ENCODE measurements at regions not wholly inside any gene's neighbourhood (a gene's known extent, or its start where the extent isn't known, plus 50 kb on each side); places are given as distances from the start of the nearest gene placed in this dataset.

DNA sequence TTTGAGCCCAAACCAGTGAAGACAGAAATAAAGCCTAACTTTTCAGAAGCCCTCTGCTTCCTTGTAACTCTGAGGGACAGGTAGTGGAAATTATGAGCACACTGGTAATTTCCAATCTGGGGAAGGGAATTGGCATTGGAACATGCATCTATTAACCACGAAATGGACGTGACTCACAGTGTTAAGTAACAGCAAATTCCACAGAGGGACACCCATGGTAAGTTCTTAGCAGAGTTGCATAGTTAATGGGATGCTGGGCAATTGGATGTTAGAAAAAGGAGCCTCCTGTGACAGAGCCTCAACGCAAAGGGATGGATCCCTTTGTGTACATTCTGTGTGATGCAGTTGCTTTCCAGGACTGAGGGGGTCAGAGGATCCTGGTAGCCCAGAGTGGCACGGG lies 168.6 kb downstream of the SEMA6D start:
- TF ChIP-seq GABPB1 (CRISPR knock-in tag; IDR thresholded peaks at IDR 0.05) (no peak), GRHL2 (CRISPR knock-in tag; IDR thresholded peaks at IDR 0.05; ENCODE audit: insufficient replicate concordance, severe bottlenecking) (no peak), ZNF423 (CRISPR knock-in tag; IDR thresholded peaks at IDR 0.05) (no peak), ZNF121 (CRISPR knock-in tag; IDR thresholded peaks at IDR 0.05) (no peak), EMX1 (CRISPR knock-in tag; IDR thresholded peaks at IDR 0.05) (no peak), ZBTB21 (CRISPR knock-in tag; IDR thresholded peaks at IDR 0.05; ENCODE audit: borderline replicate concordance) (no peak), KAT7 (CRISPR knock-in tag; IDR thresholded peaks at IDR 0.05; ENCODE audit: borderline replicate concordance) (no peak), SMAD4 (CRISPR knock-in tag; IDR thresholded peaks at IDR 0.05) (no peak), NFATC4 (CRISPR knock-in tag; IDR thresholded peaks at IDR 0.05) (no peak), NR1H2 (CRISPR knock-in tag; IDR thresholded peaks at IDR 0.05) (no peak), ZNF263 (CRISPR knock-in tag; IDR thresholded peaks at IDR 0.05; ENCODE audit: low read depth) (no peak), TEAD1 (CRISPR knock-in tag; IDR thresholded peaks at IDR 0.05) (no peak), TCF7 (CRISPR knock-in tag; IDR thresholded peaks at IDR 0.05; ENCODE audit: low read depth) (no peak), MYBL2 (CRISPR knock-in tag; IDR thresholded peaks at IDR 0.05) (no peak)
- TF ChIP-seq, protein P1, sequence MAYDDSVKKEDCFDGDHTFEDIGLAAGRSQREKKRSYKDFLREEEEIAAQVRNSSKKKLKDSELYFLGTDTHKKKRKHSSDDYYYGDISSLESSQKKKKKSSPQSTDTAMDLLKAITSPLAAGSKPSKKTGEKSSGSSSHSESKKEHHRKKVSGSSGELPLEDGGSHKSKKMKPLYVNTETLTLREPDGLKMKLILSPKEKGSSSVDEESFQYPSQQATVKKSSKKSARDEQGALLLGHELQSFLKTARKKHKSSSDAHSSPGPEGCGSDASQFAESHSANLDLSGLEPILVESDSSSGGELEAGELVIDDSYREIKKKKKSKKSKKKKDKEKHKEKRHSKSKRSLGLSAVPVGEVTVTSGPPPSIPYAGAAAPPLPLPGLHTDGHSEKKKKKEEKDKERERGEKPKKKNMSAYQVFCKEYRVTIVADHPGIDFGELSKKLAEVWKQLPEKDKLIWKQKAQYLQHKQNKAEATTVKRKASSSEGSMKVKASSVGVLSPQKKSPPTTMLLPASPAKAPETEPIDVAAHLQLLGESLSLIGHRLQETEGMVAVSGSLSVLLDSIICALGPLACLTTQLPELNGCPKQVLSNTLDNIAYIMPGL (CRISPR knock-in tag; IDR thresholded peaks at IDR 0.05) = no peak
- TF ChIP-seq, protein P2, sequence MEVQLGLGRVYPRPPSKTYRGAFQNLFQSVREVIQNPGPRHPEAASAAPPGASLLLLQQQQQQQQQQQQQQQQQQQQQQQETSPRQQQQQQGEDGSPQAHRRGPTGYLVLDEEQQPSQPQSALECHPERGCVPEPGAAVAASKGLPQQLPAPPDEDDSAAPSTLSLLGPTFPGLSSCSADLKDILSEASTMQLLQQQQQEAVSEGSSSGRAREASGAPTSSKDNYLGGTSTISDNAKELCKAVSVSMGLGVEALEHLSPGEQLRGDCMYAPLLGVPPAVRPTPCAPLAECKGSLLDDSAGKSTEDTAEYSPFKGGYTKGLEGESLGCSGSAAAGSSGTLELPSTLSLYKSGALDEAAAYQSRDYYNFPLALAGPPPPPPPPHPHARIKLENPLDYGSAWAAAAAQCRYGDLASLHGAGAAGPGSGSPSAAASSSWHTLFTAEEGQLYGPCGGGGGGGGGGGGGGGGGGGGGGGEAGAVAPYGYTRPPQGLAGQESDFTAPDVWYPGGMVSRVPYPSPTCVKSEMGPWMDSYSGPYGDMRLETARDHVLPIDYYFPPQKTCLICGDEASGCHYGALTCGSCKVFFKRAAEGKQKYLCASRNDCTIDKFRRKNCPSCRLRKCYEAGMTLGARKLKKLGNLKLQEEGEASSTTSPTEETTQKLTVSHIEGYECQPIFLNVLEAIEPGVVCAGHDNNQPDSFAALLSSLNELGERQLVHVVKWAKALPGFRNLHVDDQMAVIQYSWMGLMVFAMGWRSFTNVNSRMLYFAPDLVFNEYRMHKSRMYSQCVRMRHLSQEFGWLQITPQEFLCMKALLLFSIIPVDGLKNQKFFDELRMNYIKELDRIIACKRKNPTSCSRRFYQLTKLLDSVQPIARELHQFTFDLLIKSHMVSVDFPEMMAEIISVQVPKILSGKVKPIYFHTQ (CRISPR knock-in tag; IDR thresholded peaks at IDR 0.05) = no peak
- TF ChIP-seq, protein P3, sequence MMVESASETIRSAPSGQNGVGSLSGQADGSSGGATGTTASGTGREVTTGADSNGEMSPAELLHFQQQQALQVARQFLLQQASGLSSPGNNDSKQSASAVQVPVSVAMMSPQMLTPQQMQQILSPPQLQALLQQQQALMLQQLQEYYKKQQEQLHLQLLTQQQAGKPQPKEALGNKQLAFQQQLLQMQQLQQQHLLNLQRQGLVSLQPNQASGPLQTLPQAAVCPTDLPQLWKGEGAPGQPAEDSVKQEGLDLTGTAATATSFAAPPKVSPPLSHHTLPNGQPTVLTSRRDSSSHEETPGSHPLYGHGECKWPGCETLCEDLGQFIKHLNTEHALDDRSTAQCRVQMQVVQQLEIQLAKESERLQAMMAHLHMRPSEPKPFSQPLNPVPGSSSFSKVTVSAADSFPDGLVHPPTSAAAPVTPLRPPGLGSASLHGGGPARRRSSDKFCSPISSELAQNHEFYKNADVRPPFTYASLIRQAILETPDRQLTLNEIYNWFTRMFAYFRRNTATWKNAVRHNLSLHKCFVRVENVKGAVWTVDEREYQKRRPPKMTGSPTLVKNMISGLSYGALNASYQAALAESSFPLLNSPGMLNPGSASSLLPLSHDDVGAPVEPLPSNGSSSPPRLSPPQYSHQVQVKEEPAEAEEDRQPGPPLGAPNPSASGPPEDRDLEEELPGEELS (CRISPR knock-in tag; IDR thresholded peaks at IDR 0.05) = no peak
- TF ChIP-seq, protein P4, sequence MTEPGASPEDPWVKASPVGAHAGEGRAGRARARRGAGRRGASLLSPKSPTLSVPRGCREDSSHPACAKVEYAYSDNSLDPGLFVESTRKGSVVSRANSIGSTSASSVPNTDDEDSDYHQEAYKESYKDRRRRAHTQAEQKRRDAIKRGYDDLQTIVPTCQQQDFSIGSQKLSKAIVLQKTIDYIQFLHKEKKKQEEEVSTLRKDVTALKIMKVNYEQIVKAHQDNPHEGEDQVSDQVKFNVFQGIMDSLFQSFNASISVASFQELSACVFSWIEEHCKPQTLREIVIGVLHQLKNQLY (CRISPR knock-in tag; IDR thresholded peaks at IDR 0.05) = no peak
- TF ChIP-seq, protein P5, sequence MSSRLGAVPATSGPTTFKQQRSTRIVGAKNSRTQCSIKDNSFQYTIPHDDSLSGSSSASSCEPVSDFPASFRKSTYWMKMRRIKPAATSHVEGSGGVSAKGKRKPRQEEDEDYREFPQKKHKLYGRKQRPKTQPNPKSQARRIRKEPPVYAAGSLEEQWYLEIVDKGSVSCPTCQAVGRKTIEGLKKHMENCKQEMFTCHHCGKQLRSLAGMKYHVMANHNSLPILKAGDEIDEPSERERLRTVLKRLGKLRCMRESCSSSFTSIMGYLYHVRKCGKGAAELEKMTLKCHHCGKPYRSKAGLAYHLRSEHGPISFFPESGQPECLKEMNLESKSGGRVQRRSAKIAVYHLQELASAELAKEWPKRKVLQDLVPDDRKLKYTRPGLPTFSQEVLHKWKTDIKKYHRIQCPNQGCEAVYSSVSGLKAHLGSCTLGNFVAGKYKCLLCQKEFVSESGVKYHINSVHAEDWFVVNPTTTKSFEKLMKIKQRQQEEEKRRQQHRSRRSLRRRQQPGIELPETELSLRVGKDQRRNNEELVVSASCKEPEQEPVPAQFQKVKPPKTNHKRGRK (CRISPR knock-in tag; IDR thresholded peaks at IDR 0.05; ENCODE audit: borderline replicate concordance) = no peak
- DNase-seq (ENCODE audit: low spot score) (no peak), ATAC-seq (no peak)
- H3K4me3 Mint-ChIP-seq = no peak overlapping the region
- peaks cover 30% of the 10 kb centered on the region for H3K4me1 Mint-ChIP-seq
- no peak overlapping the region for H3K27ac Mint-ChIP-seq
- CTCF ChIA-PET = interaction anchor here (1.0 to 2.0 kb wide), 2 partner anchors 27 to 102 kb away, joined by 3 to 5 read pairs; no protein-coding TSS in a partner anchor
- POLR2A ChIA-PET = no interaction called here
- H3K36me3 Mint-ChIP-seq = no peaks in the 10 kb centered on the region
- peaks cover 85% of the 10 kb centered on the region for H3K27me3 Mint-ChIP-seq (ENCODE audit: low read depth)
- no peaks in the 10 kb centered on the region for H3K9me3 Mint-ChIP-seq
